ENCODE measurements at regions not wholly inside any gene's neighbourhood (a gene's known extent, or its start where the extent isn't known, plus 50 kb on each side); places are given as distances from the start of the nearest gene placed in this dataset.

- TF ChIP-seq POLR2A (IDR thresholded peaks at IDR 0.05; ENCODE audit: low read depth, low read length) (no peak), POLR2AphosphoS5 (IDR thresholded peaks at IDR 0.05; ENCODE audit: low read depth, low read length) (no peak)
Measured at GRCh38 chr14:35998303-35998702, 172.2 kb downstream of the BRMS1L start.

Data from GM12892 (cell line).